B cell (primary cell): ENCODE measurements at regions not wholly inside any gene's neighbourhood (a gene's known extent, or its start where the extent isn't known, plus 50 kb on each side); places are given as distances from the start of the nearest gene placed in this dataset.

ENCODE experiments used
- ATAC-seq: fragments of 200-7000 bp; cut with Tn5 transposase; one replicate; pipeline ENCODE4 v1.10.0; 2021; ENCODE audit warnings: low read depth, mild to moderate bottlenecking, moderate number of reproducible peaks, moderate library complexity
- CTCF ChIA-PET: fragments of 350-600 bp; sonication (Branson Sonifier 250); formaldehyde crosslinking; loops from one replicate; lab custom pipeline; 2021; ENCODE audit warnings: antibody characterized with exemption, inconsistent platforms; lab: Charles Lee
- POLR2A ChIA-PET: fragments of 350-600 bp; sonication (Branson Sonifier 250); formaldehyde crosslinking; loops from one replicate; lab custom pipeline; 2021; ENCODE audit warnings: antibody characterized with exemption; lab: Charles Lee
- DNase-seq: peaks from one replicate; pipeline ENCODE4 v3.0.0; 2013
- H2AFZ ChIP-seq: 2 replicates; pipeline ENCODE4 v1.6.1; 2012; ENCODE audit warnings: mild to moderate bottlenecking, low read depth, low read length; ENCODE audit not compliant: insufficient read depth, poor library complexity, severe bottlenecking
- H3K27ac ChIP-seq, 2 donors: 1 replicate in 1 of 2; 2 replicates in 1 of 2; pipeline ENCODE4 v1.5.1; 2012 to 2013; ENCODE audit warnings: low read length in 2 of 2, mild to moderate bottlenecking in 2 of 2, moderate library complexity in 1 of 2
- H3K27me3 ChIP-seq, 4 experiments: fragments of 200-600 bp in 1 of 4; sonication (generic) in 1 of 4; replicated peaks in 1 of 4; 1 replicate in 2 of 4; 2 replicates in 2 of 4; pipeline versions ENCODE4 v1.6.1 to v1.7.0; 2013 to 2016; ENCODE audit warnings: low read length in 3 of 4, mild to moderate bottlenecking in 2 of 4, mixed read lengths in 1 of 4, moderate library complexity in 1 of 4; ENCODE audit not compliant: insufficient read depth in 4 of 4, control insufficient read depth in 3 of 4; ENCODE audit errors: control extremely low read depth in 1 of 4
- H3K36me3 ChIP-seq, 2 experiments: replicated peaks in 1 of 2; 1 replicate in 1 of 2; 2 replicates in 1 of 2; pipeline versions ENCODE4 v1.6.1 to v1.7.1; 2013; ENCODE audit warnings: low read length in 1 of 2; ENCODE audit not compliant: insufficient read depth in 2 of 2, control insufficient read depth in 1 of 2; ENCODE audit errors: control extremely low read depth in 1 of 2, extremely low read depth in 1 of 2
- H3K4me1 ChIP-seq, 2 donors: fragments of 200-600 bp in 1 of 2; sonication (generic) in 1 of 2; 1 replicate in 1 of 2; 2 replicates in 1 of 2; pipeline versions ENCODE4 v1.5.1 to v1.6.1; 2013 to 2017; ENCODE audit warnings: low read length in 2 of 2; ENCODE audit not compliant: control insufficient read depth in 2 of 2, insufficient read depth in 2 of 2
- H3K4me2 ChIP-seq: replicated peaks from 2 replicates; pipeline ENCODE3; 2012; ENCODE audit warnings: mild to moderate bottlenecking, low read depth, low read length; ENCODE audit not compliant: poor library complexity, severe bottlenecking
- H3K4me3 ChIP-seq, 5 experiments: fragments of 200-600 bp in 1 of 5; sonication (generic) in 1 of 5; 1 replicate in 3 of 5; 2 replicates in 2 of 5; pipeline versions ENCODE4 v1.5.1 to v1.7.0; 2011 to 2016; ENCODE audit warnings: low read length in 4 of 5, mild to moderate bottlenecking in 4 of 5, low read depth in 2 of 5, control low read depth in 1 of 5, moderate library complexity in 1 of 5; ENCODE audit not compliant: insufficient read depth in 1 of 5; ENCODE audit errors: control extremely low read depth in 1 of 5, extremely low read depth in 1 of 5
- H3K79me2 ChIP-seq: fragments of 200-600 bp; sonication (generic); one replicate; pipeline ENCODE4 v1.6.0; 2016; ENCODE audit warnings: low read length; ENCODE audit not compliant: control insufficient read depth, insufficient read depth
- H3K9ac ChIP-seq: fragments of 200-600 bp; sonication (generic); 2 replicates; pipeline ENCODE4 v1.6.1; 2017; ENCODE audit warnings: mild to moderate bottlenecking, low read length, moderate library complexity
- H3K9me3 ChIP-seq, 3 donors: one replicate each; pipeline versions ENCODE4 v1.6.1 to v1.7.1; 2013; ENCODE audit warnings: low read length in 2 of 3; ENCODE audit not compliant: control insufficient read depth in 2 of 3, insufficient read depth in 1 of 3; ENCODE audit errors: control extremely low read depth in 1 of 3
- H4K20me1 ChIP-seq: 2 replicates; pipeline ENCODE4 v1.6.0; 2012; ENCODE audit warnings: mild to moderate bottlenecking, low read length; ENCODE audit not compliant: insufficient read depth, control insufficient read depth, poor library complexity, severe bottlenecking
- H3K27ac Mint-ChIP-seq: one replicate; pipeline ENCODE4 v1.8.0; 2021; ENCODE audit warnings: mixed read lengths
- H3K27me3 Mint-ChIP-seq: one replicate; pipeline ENCODE4 v1.8.0; 2021; ENCODE audit warnings: mixed read lengths
- H3K4me1 Mint-ChIP-seq: one replicate; pipeline ENCODE4 v1.8.0; 2021; ENCODE audit warnings: mixed read lengths
- H3K4me3 Mint-ChIP-seq: one replicate; pipeline ENCODE4 v1.8.0; 2021; ENCODE audit warnings: mixed read lengths
- H3K9me3 Mint-ChIP-seq: one replicate; pipeline ENCODE4 v1.8.0; 2022; ENCODE audit warnings: mixed read lengths; ENCODE audit not compliant: insufficient read depth
- EZH2 ChIP-seq: IDR thresholded peaks from 2 replicates; pipeline ENCODE4 v1.6.1; 2012; ENCODE audit warnings: borderline replicate concordance, low read depth, mild to moderate bottlenecking, moderate library complexity, low read length; ENCODE audit not compliant: insufficient read depth, poor library complexity, severe bottlenecking
- WGBS: methylation state at CpG from one replicate; pipeline ENCODE4 v1.1.5; 2013; ENCODE audit warnings: missing lambda C conversion rate; ENCODE audit not compliant: insufficient coverage; 5-methylcytosine and 5-hydroxymethylcytosine counted together
- intact Hi-C: fragments of 100-400 bp; cut with micrococcal nuclease; formaldehyde crosslinking; loops from one replicate; pipeline ENCODE4 v1.10.0; 2022
- TF ChIP-seq, protein P1 (sequence below): fragments of 200-600 bp; IDR thresholded peaks from one replicate; pipeline ENCODE4 v1.8.0; 2022; ENCODE audit warnings: antibody characterized with exemption, mild to moderate bottlenecking

DNA sequence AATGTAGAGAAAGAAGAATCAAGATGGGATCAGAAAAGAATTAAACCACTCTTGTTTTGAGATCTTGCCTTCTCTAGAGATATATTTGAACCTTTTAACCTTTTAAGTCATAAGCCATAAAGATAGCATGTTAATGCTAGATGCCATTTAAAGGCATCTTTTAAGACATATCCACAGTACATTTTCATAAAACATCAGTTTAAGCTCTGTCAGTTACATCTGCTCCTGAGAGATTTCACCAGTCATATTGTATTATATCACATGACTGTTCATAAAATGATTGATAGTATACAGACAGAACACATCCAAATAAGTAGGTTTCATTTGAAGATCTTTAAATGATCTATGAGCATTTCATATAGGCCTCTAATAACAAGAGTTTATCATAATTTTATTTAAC is 1238.5 kb downstream of the SLC16A7 start:
- intact Hi-C loops: no loop called here
- H3K4me1 ChIP-seq: no peaks in the 10 kb centered on the region
- TF ChIP-seq, protein P1, sequence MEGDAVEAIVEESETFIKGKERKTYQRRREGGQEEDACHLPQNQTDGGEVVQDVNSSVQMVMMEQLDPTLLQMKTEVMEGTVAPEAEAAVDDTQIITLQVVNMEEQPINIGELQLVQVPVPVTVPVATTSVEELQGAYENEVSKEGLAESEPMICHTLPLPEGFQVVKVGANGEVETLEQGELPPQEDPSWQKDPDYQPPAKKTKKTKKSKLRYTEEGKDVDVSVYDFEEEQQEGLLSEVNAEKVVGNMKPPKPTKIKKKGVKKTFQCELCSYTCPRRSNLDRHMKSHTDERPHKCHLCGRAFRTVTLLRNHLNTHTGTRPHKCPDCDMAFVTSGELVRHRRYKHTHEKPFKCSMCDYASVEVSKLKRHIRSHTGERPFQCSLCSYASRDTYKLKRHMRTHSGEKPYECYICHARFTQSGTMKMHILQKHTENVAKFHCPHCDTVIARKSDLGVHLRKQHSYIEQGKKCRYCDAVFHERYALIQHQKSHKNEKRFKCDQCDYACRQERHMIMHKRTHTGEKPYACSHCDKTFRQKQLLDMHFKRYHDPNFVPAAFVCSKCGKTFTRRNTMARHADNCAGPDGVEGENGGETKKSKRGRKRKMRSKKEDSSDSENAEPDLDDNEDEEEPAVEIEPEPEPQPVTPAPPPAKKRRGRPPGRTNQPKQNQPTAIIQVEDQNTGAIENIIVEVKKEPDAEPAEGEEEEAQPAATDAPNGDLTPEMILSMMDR: no peak
- TF ChIP-seq EZH2: no peak
- H2AFZ ChIP-seq: no peak overlapping the region
- Mint-ChIP-seq H3K4me3 (no peak overlapping the region), H3K9me3 (no peaks in the 10 kb centered on the region), H3K4me1 (no peaks in the 10 kb centered on the region), H3K27ac (no peak overlapping the region), H3K27me3 (no peaks in the 10 kb centered on the region)
- ATAC-seq: no peak
- H3K27ac ChIP-seq: no peak overlapping the region
- no peaks in the 10 kb centered on the region for H3K9me3 ChIP-seq
- H3K79me2 ChIP-seq: no peaks in the 10 kb centered on the region
- no peaks in the 10 kb centered on the region for H3K27me3 ChIP-seq
- H3K4me2 ChIP-seq: no peak overlapping the region
- POLR2A ChIA-PET: no interaction called here
- no peaks in the 10 kb centered on the region for H3K36me3 ChIP-seq
- H3K4me3 ChIP-seq: no peak overlapping the region
- H4K20me1 ChIP-seq: no peaks in the 10 kb centered on the region
- DNase-seq: no peak
- CTCF ChIA-PET: no interaction called here
- H3K9ac ChIP-seq: no peak overlapping the region

DNA sequence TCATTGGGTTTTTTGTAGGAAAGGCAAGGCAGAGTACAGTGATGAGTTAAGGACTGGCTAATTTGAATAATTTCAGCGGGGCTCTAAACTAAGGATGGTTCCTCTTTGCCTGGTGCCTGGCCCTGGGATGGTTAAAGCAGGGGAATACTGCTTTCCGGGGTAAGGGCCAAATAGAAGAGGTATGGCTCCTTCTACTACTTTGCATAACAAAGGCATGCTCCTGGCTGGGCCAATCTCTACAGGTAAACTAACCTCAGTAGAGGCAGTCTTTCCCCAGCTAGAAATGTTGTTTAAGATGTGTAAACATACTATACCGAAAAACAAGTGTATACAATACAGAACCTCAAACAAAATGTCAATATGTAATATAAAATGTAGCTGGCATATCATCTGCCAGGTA is 1239.0 kb downstream of the SLC16A7 start:
- H3K27ac Mint-ChIP-seq: no peak overlapping the region
- H3K27me3 Mint-ChIP-seq: no peaks in the 10 kb centered on the region
- Histone ChIP-seq H3K27me3 (no peaks in the 10 kb centered on the region), H4K20me1 (no peaks in the 10 kb centered on the region), H3K79me2 (no peaks in the 10 kb centered on the region), H3K4me3 (no peak overlapping the region), H3K4me2 (no peak overlapping the region), H3K36me3 (no peaks in the 10 kb centered on the region), H3K9ac (no peak overlapping the region), H3K9me3 (peaks cover 0 to 3% (median 0%) of the 10 kb centered on the region in 3 donors), H3K27ac (no peak overlapping the region), H3K4me1 (no peaks in the 10 kb centered on the region), H2AFZ (no peak overlapping the region)
- ATAC-seq (no peak), DNase-seq (no peak)
- 100% methylated on average over 1 of the region's 3 CpGs for WGBS
- CTCF ChIA-PET: no interaction called here
- no peak for TF ChIP-seq EZH2
- TF ChIP-seq, protein P1: no peak
- POLR2A ChIA-PET: no interaction called here
- intact Hi-C loops: no loop called here
- no peaks in the 10 kb centered on the region for H3K4me1 Mint-ChIP-seq
- H3K4me3 Mint-ChIP-seq: no peak overlapping the region
- no peaks in the 10 kb centered on the region for H3K9me3 Mint-ChIP-seq
